SK-N-SH treated with all-trans-retinoic acid at 6 μM for 48 hours (cell line): ENCODE measurements at regions not wholly inside any gene's neighbourhood (a gene's known extent, or its start where the extent isn't known, plus 50 kb on each side); places are given as distances from the start of the nearest gene placed in this dataset.

Experiments
- CSDC2 ChIP-seq: fragments of 250-450 bp; sonication (Bioruptor Pico); IDR thresholded peaks from 2 replicates; pipeline ENCODE4 v1.5.0; 2020; ENCODE audit warnings: mild to moderate bottlenecking, moderate library complexity
- RARB ChIP-seq: fragments of 250-450 bp; sonication (Bioruptor Pico); IDR thresholded peaks from 2 replicates; pipeline ENCODE4 v1.8.0; 2021; ENCODE audit warnings: mild to moderate bottlenecking, moderate library complexity
- TCF4 ChIP-seq: fragments of 250-450 bp; sonication (Bioruptor Pico); IDR thresholded peaks from 2 replicates; pipeline ENCODE4 v1.8.0; 2021; ENCODE audit warnings: mild to moderate bottlenecking, moderate library complexity, borderline replicate concordance
- TOX ChIP-seq: fragments of 250-450 bp; sonication (Bioruptor Pico); IDR thresholded peaks from 2 replicates; pipeline ENCODE4 v1.8.0; 2021; ENCODE audit warnings: mild to moderate bottlenecking, moderate library complexity, borderline replicate concordance
- TSHZ2 ChIP-seq: fragments of 250-450 bp; sonication (Bioruptor Pico); IDR thresholded peaks from 2 replicates; pipeline ENCODE4 v1.5.0; 2020; ENCODE audit warnings: mild to moderate bottlenecking, moderate library complexity
- ZC3H10 ChIP-seq: fragments of 250-450 bp; sonication (Bioruptor Pico); IDR thresholded peaks from 2 replicates; pipeline ENCODE4 v1.5.1; 2021; ENCODE audit warnings: mild to moderate bottlenecking, moderate library complexity
- ZFP3 ChIP-seq: fragments of 250-450 bp; sonication (Bioruptor Pico); IDR thresholded peaks from 2 replicates; pipeline ENCODE4 v1.5.0; 2020; ENCODE audit warnings: mild to moderate bottlenecking, moderate library complexity
- ZFP30 ChIP-seq: fragments of 450-650 bp; formaldehyde crosslinking; IDR thresholded peaks from 2 replicates; pipeline ENCODE4 v1.5.0; 2022; ENCODE audit warnings: mild to moderate bottlenecking, moderate library complexity
- ZNF565 ChIP-seq: fragments of 450-650 bp; formaldehyde crosslinking; conservative IDR thresholded peaks from 2 replicates; pipeline ENCODE4 v1.5.0; 2020; ENCODE audit warnings: low read depth, mild to moderate bottlenecking, moderate library complexity
- ZNF8 ChIP-seq: fragments of 450-650 bp; formaldehyde crosslinking; IDR thresholded peaks from 2 replicates; pipeline ENCODE4 v1.5.0; 2020; ENCODE audit warnings: mild to moderate bottlenecking, moderate library complexity
- TF ChIP-seq, protein P1 (sequence below): fragments of 250-450 bp; sonication (Bioruptor Pico); IDR thresholded peaks from 2 replicates; pipeline ENCODE4 v1.8.0; 2020; ENCODE audit warnings: mild to moderate bottlenecking, moderate library complexity, borderline replicate concordance
- TF ChIP-seq, protein P2 (sequence below): fragments of 250-450 bp; sonication (Bioruptor Pico); IDR thresholded peaks from 2 replicates; pipeline ENCODE4 v1.5.1; 2020; ENCODE audit warnings: low read depth, mild to moderate bottlenecking, moderate library complexity
- TF ChIP-seq, protein P3 (sequence below): fragments of 250-450 bp; sonication (Bioruptor Pico); IDR thresholded peaks from 2 replicates; pipeline ENCODE4 v1.8.0; 2021; ENCODE audit warnings: low read depth, mild to moderate bottlenecking, moderate library complexity, borderline replicate concordance

- TF ChIP-seq ZC3H10 (CRISPR knock-in tag) (no peak), CSDC2 (CRISPR knock-in tag) (no peak), TCF4 (no peak), ZFP30 (CRISPR knock-in tag) (no peak), ZFP3 (CRISPR knock-in tag) (no peak), RARB (no peak), ZNF8 (CRISPR knock-in tag) (no peak), TSHZ2 (CRISPR knock-in tag) (no peak), ZNF565 (CRISPR knock-in tag) (no peak), TOX (CRISPR knock-in tag) (no peak)
- TF ChIP-seq, protein P1, sequence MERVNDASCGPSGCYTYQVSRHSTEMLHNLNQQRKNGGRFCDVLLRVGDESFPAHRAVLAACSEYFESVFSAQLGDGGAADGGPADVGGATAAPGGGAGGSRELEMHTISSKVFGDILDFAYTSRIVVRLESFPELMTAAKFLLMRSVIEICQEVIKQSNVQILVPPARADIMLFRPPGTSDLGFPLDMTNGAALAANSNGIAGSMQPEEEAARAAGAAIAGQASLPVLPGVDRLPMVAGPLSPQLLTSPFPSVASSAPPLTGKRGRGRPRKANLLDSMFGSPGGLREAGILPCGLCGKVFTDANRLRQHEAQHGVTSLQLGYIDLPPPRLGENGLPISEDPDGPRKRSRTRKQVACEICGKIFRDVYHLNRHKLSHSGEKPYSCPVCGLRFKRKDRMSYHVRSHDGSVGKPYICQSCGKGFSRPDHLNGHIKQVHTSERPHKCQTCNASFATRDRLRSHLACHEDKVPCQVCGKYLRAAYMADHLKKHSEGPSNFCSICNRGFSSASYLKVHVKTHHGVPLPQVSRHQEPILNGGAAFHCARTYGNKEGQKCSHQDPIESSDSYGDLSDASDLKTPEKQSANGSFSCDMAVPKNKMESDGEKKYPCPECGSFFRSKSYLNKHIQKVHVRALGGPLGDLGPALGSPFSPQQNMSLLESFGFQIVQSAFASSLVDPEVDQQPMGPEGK (CRISPR knock-in tag) = no peak
- TF ChIP-seq, protein P2, sequence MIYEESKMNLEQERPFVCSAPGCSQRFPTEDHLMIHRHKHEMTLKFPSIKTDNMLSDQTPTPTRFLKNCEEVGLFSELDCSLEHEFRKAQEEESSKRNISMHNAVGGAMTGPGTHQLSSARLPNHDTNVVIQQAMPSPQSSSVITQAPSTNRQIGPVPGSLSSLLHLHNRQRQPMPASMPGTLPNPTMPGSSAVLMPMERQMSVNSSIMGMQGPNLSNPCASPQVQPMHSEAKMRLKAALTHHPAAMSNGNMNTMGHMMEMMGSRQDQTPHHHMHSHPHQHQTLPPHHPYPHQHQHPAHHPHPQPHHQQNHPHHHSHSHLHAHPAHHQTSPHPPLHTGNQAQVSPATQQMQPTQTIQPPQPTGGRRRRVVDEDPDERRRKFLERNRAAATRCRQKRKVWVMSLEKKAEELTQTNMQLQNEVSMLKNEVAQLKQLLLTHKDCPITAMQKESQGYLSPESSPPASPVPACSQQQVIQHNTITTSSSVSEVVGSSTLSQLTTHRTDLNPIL (CRISPR knock-in tag) = no peak
- TF ChIP-seq, protein P3, sequence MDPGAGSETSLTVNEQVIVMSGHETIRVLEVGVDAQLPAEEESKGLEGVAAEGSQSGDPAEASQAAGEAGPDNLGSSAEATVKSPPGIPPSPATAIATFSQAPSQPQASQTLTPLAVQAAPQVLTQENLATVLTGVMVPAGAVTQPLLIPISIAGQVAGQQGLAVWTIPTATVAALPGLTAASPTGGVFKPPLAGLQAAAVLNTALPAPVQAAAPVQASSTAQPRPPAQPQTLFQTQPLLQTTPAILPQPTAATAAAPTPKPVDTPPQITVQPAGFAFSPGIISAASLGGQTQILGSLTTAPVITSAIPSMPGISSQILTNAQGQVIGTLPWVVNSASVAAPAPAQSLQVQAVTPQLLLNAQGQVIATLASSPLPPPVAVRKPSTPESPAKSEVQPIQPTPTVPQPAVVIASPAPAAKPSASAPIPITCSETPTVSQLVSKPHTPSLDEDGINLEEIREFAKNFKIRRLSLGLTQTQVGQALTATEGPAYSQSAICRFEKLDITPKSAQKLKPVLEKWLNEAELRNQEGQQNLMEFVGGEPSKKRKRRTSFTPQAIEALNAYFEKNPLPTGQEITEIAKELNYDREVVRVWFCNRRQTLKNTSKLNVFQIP (CRISPR knock-in tag) = no peak
These were observed 159.4 kb downstream of the C11orf91 start for GRCh38 chr11:33540946-33541915.
